Hepatocyte (in vitro differentiated cells): ENCODE measurements at regions not wholly inside any gene's neighbourhood (a gene's known extent, or its start where the extent isn't known, plus 50 kb on each side); places are given as distances from the start of the nearest gene placed in this dataset.

Source experiments
- EZH2 ChIP-seq: fragments of 200-600 bp; sonication (generic); IDR thresholded peaks from 2 replicates; pipeline ENCODE4 v1.6.1; 2016; ENCODE audit warnings: antibody characterized with exemption, mild to moderate bottlenecking, borderline replicate concordance
- TF ChIP-seq, protein P1 (sequence below): fragments of 200-600 bp; sonication (generic); IDR thresholded peaks from 2 replicates; pipeline ENCODE4 v1.5.1; 2016; ENCODE audit warnings: antibody characterized with exemption, mild to moderate bottlenecking; ENCODE audit not compliant: poor library complexity

DNA sequence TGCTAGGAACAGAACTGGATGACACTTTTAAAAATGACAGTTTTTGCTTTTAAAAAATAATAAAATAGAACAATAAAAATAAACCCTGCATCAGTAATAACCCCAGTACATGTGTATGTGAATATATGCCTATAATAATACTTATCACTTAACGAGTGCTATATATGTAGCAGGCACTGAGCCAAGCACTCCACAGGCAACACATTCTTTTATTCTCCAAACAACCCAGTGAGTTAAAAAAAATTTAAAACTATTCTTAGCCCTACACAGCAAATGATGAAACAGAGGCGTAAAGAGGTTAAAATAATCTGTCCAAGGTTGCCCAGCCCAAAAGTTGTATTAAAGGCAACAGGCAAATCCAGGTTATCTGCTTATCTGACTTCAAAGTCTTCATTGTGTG is 124.5 kb upstream of the SMIM23 start:
- TF ChIP-seq, protein P1, sequence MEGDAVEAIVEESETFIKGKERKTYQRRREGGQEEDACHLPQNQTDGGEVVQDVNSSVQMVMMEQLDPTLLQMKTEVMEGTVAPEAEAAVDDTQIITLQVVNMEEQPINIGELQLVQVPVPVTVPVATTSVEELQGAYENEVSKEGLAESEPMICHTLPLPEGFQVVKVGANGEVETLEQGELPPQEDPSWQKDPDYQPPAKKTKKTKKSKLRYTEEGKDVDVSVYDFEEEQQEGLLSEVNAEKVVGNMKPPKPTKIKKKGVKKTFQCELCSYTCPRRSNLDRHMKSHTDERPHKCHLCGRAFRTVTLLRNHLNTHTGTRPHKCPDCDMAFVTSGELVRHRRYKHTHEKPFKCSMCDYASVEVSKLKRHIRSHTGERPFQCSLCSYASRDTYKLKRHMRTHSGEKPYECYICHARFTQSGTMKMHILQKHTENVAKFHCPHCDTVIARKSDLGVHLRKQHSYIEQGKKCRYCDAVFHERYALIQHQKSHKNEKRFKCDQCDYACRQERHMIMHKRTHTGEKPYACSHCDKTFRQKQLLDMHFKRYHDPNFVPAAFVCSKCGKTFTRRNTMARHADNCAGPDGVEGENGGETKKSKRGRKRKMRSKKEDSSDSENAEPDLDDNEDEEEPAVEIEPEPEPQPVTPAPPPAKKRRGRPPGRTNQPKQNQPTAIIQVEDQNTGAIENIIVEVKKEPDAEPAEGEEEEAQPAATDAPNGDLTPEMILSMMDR: no peak
- TF ChIP-seq EZH2: no peak
